ENCODE measurements at regions not wholly inside any gene's neighbourhood (a gene's known extent, or its start where the extent isn't known, plus 50 kb on each side); places are given as distances from the start of the nearest gene placed in this dataset.

GRCh38 chr10:130987401-130987800 is 324.1 kb downstream of the TCERG1L start:
- no peak for DNase-seq (ENCODE audit: extremely low read depth in 1 of 11, low read depth in 9 of 11, low spot score in 4 of 11)

- DNase-seq (ENCODE audit: extremely low read depth in 1 of 11, low read depth in 9 of 11, low spot score in 4 of 11) = no peak
Measured at GRCh38 chr10:130989670-130990232, 321.8 kb downstream of the TCERG1L start.

DNA sequence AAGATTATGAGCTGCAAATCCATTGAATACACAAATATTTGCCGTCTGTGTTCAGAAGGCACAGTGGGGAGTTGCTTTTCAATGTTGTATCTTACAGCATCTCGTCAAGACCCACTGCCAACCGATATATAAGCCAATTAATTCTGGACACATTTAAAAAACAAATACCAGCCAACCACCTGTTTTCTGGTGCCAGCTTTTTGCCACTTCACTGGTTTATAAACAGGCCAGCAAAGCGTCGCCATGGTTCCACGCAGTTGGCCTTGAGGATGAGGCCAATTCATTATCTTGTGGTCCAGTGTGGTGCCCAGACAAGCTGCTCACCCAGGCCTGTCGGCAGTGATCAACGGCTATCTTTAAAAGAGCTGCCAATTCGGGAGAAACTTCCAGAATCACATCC is 321.0 kb downstream of the TCERG1L start:
- no peak for DNase-seq (ENCODE audit: extremely low read depth in 1 of 11, low read depth in 9 of 11, low spot score in 4 of 11)

GRCh38 chr10:130992802-130993523 is 318.6 kb downstream of the TCERG1L start:
- no peak for DNase-seq (ENCODE audit: extremely low read depth in 1 of 11, low read depth in 9 of 11, low spot score in 4 of 11)

GRCh38 chr10:130993612-130994011 is 317.9 kb downstream of the TCERG1L start:
- DNase-seq (ENCODE audit: extremely low read depth in 1 of 11, low read depth in 9 of 11, low spot score in 4 of 11) = no peak

DNA sequence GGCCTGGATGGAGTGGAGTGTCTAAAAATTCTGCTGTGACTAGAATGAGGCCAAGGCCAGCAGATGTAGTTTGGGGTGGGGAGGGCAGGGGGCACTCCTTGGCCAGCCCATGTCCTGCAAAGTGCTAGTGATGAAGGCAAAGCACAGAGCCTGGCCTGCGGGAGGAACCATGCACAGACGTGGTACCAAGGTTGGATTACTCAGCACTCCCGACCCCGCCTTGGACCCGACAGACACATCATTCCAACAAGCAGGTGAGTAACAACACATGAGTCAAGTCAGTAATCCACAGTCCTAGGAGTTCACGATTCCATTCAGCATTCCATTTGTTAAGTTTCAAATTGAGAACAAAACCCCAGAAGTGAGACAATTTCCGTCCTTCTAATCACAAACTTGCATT is 317.3 kb downstream of the TCERG1L start:
- no peak for DNase-seq (ENCODE audit: extremely low read depth in 1 of 11, low read depth in 9 of 11, low spot score in 4 of 11)

- DNase-seq (ENCODE audit: extremely low read depth in 1 of 11, low read depth in 9 of 11, low spot score in 4 of 11) = no peak
Measured at GRCh38 chr10:130994845-130995244, 316.7 kb downstream of the TCERG1L start.

- no peak for DNase-seq (ENCODE audit: extremely low read depth in 1 of 11, low read depth in 9 of 11, low spot score in 4 of 11)
Measured at GRCh38 chr10:130997267-130998045, 314.1 kb downstream of the TCERG1L start.

- no peak for DNase-seq (ENCODE audit: extremely low read depth in 1 of 11, low read depth in 9 of 11, low spot score in 4 of 11)
Measured at GRCh38 chr10:130998046-130998435, 313.5 kb downstream of the TCERG1L start.

- no peak for DNase-seq (ENCODE audit: extremely low read depth in 1 of 11, low read depth in 9 of 11, low spot score in 4 of 11)
Measured at GRCh38 chr10:130998642-130999041, 312.9 kb downstream of the TCERG1L start.

DNA sequence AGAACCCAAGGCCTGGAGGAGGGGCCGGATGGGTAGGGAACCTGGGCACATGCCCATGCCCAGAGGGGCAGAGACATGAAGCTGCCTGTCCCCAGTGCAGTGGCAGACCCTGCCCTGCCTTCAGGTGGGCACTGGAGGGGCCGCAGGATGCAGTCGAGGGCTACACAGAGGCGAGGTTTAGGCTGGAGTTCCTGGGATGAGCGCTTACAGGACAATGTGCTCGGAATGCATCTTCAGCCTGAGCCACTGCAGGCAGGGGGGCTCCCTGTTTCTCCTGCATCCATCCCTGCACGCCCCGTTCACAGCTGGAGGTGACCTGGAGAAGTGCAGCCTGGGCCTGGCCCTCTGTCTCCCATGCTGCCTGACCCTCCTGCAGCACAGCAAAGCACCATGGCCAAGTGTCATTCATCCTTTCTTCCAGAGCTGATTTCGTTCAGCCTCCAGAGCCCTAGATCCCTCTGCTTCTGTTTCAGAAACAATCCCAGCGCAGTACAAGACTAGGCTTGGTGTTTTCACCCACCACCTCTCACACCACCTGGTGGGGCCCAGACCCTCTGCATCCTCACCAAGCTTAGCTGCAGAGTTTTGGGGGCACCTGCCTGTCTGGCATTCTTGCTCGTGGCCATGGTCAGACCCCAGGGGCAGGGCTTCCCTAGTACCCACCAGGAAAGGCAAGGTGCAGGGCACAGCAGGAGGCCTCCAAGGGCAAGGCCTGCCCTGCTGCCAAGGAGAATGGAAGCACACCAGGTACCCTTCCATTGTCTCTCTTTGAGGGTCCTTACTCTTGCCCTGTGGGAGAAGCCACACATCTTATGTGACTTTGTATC is 311.9 kb downstream of the TCERG1L start:
- no peak for DNase-seq (ENCODE audit: extremely low read depth in 1 of 11, low read depth in 9 of 11, low spot score in 4 of 11)

- DNase-seq (ENCODE audit: extremely low read depth in 1 of 11, low read depth in 9 of 11, low spot score in 4 of 11) = no peak
Measured at GRCh38 chr10:131000244-131000643, 311.3 kb downstream of the TCERG1L start.

DNA sequence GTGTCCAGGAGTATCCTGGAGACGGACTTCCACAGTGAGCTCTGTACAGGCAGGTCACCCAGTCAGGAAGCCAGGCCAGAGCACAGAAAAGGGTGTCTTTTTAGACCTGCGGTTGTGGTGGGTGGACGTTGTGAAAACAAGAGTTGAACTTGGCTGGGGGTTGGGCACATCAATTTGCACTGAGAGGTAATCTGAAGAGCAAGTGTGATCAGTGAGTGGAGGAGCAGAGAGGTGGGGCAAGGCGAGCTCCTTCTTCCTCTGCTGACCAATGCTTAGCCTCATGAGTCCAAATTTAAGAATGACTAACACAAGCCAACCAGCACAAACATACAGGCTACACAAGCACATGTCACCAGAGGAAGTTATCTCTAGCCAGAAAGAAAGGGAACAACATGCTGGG is 310.8 kb downstream of the TCERG1L start:
- DNase-seq (ENCODE audit: extremely low read depth in 1 of 11, low read depth in 9 of 11, low spot score in 4 of 11) = no peak

DNA sequence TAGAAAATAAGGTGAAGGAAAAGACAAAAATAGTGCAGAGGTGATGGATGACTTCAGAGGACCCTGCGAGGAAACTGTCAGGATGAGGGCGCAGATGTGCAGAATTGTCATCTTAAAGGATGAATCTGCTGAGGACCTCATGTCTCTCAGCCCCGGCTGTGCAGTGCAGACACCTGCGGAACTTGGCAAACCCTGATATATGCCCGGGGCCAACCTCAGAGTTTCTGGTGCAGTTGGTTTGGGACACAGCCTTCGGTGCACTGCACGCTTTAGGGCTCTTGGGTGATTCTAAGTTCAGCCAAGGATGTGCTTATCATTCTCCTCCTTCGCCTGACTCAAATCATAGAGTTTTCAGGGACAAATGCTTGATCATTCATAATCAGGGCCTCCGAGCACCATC is 310.1 kb downstream of the TCERG1L start:
- no peak for DNase-seq (ENCODE audit: extremely low read depth in 1 of 11, low read depth in 9 of 11, low spot score in 4 of 11)

- no peak for DNase-seq (ENCODE audit: extremely low read depth in 1 of 11, low read depth in 9 of 11, low spot score in 4 of 11)
Measured at GRCh38 chr10:131002031-131002861, 309.3 kb downstream of the TCERG1L start.

DNA sequence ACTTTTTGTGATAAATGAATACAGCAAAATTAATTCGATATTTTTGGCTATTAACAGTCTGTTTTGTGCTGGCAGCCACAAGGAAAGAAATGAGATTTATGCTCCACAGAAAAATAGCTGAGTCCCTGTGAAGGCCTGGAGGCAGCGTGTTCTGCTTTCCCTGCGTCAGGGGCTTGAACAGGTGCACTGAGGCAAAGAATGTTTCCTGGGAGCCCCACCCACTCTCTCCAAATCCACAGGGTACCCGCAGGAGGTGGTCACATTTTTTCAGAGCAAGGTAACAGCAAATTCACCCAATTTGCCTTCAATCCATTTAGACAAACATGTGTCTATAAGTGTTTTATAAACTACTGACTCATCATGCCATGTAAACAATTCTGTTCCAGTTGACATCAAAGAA is 308.1 kb downstream of the TCERG1L start:
- no peak for DNase-seq (ENCODE audit: extremely low read depth in 1 of 11, low read depth in 9 of 11, low spot score in 4 of 11)

DNA sequence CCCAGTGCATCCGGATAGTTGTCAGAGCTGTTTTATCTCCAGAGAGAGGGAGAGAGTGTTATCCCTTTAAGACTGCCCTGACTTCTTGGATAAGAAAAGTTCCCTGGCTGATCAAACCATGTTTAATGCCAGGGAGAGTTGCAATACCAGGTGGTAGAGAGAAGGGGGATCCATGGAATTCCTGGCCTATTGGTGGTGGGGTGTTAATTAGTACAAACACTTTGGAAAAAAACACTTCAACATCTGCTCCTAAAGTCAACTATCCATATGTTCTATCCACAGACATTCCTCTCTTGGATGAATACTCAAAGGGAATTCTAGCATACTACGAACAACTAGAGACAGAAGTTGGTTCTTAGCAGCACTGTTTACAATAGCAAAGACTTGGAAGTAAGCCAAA is 307.2 kb downstream of the TCERG1L start:
- DNase-seq (ENCODE audit: extremely low read depth in 1 of 11, low read depth in 9 of 11, low spot score in 4 of 11) = no peak

- DNase-seq (ENCODE audit: extremely low read depth in 1 of 11, low read depth in 9 of 11, low spot score in 4 of 11) = no peak
Measured at GRCh38 chr10:131006458-131007256, 304.9 kb downstream of the TCERG1L start.
